ACC112 (cell line): ENCODE measurements at regions not wholly inside any gene's neighbourhood (a gene's known extent, or its start where the extent isn't known, plus 50 kb on each side); places are given as distances from the start of the nearest gene placed in this dataset.

ENCODE experiments used
- H2AFZ ChIP-seq: fragments of 200-600 bp; sonication (generic); one replicate; pipeline ENCODE4 v1.6.0; 2017; ENCODE audit warnings: antibody characterized with exemption, low read length; ENCODE audit not compliant: unreplicated experiment
- H3K27ac ChIP-seq: fragments of 200-600 bp; sonication (generic); 2 replicates; pipeline ENCODE4 v1.5.1; 2014; ENCODE audit warnings: low read depth, mild to moderate bottlenecking, antibody characterized with exemption, low read length, moderate library complexity
- H3K27me3 ChIP-seq: fragments of 200-600 bp; sonication (generic); 2 replicates; pipeline ENCODE4 v1.6.1; 2014; ENCODE audit warnings: mild to moderate bottlenecking, antibody characterized with exemption, low read length, moderate library complexity, mixed read lengths; ENCODE audit not compliant: insufficient read depth
- H3K36me3 ChIP-seq: fragments of 200-600 bp; sonication (generic); 2 replicates; pipeline ENCODE4 v1.6.1; 2016; ENCODE audit warnings: mild to moderate bottlenecking, antibody characterized with exemption, low read length, moderate library complexity, mixed read lengths; ENCODE audit not compliant: insufficient read depth
- H3K4me1 ChIP-seq: fragments of 200-600 bp; sonication (generic); one replicate; pipeline ENCODE4 v1.6.1; 2016; ENCODE audit warnings: low read length, mixed read lengths; ENCODE audit not compliant: insufficient read depth, unreplicated experiment, control insufficient read depth
- H3K4me3 ChIP-seq: fragments of 200-600 bp; sonication (generic); 2 replicates; pipeline ENCODE4 v1.5.1; 2014; ENCODE audit warnings: mild to moderate bottlenecking, low read depth, low read length
- H3K79me2 ChIP-seq: fragments of 200-600 bp; sonication (generic); one replicate; pipeline ENCODE4 v1.6.0; 2016; ENCODE audit warnings: low read length; ENCODE audit not compliant: control insufficient read depth, unreplicated experiment, insufficient read depth

DNA sequence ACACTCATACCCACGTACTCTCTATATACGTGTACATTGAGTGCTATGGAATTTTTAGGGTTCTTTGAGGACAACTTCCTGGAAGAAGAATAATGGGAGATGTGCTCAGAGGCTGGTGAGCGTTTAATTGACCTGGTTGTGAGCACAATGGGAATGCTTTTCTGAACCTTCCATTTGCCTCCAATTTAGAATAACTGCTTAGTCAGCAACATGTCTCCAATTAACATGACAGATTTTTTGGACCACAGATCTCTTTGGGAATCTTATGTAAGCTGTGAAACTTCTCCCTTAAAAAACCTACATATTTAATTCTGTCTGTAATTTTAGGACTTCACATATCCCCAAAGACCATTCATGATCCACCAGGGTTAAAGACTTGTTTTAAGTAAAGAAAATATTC lies 166.7 kb upstream of the TNP1 start:
- H3K79me2 ChIP-seq = no peaks in the 10 kb centered on the region
- H3K4me1 ChIP-seq = no peaks in the 10 kb centered on the region
- H3K4me3 ChIP-seq = no peak overlapping the region
- H3K27ac ChIP-seq = no peak overlapping the region
- H2AFZ ChIP-seq = no peak overlapping the region
- no peaks in the 10 kb centered on the region for H3K36me3 ChIP-seq
- H3K27me3 ChIP-seq = peaks cover 51% of the 10 kb centered on the region

DNA sequence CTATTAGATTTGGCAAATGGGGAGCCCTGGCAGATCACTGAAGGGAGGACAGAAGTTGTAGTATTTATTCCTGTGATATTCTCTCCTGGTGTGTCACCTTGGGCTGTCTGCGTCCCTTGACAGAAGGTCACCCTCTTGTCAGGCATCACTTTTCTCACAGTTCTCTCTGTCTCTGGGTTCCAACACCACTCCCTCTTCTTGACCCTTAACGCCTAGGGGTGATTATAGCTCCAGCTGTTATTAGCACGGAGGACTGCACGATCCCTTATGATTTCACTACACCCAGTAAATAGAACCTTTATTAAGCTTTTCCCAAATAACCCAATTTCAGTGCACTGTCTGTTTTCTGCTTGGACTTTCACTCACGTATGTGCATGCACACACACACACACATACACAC lies 166.3 kb upstream of the TNP1 start:
- Histone ChIP-seq H3K4me1 (no peaks in the 10 kb centered on the region), H3K4me3 (no peak overlapping the region), H3K27ac (no peak overlapping the region), H3K27me3 (peaks cover 47% of the 10 kb centered on the region), H3K79me2 (no peaks in the 10 kb centered on the region), H2AFZ (no peak overlapping the region), H3K36me3 (no peaks in the 10 kb centered on the region)

DNA sequence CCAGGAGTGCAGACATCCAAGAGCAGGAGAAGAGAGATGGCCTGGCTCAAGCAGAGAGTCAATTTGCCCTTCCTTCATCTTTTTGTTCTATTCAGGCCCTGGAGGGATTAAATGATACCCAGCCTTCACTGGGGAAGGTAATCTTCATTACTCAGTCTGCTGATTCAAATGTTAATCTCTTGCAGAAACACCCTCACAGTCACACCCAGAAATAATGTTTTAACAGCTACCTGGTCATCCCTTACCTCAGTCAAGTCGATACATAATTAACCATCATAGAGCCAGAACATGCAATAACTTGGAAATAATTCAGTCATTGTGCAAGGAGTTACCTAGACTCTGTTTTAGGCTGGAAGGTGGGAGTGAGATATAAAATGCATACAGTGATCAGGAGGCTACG lies 163.7 kb upstream of the TNP1 start:
- H3K36me3 ChIP-seq = no peaks in the 10 kb centered on the region
- no peaks in the 10 kb centered on the region for H3K79me2 ChIP-seq
- H3K4me1 ChIP-seq = no peaks in the 10 kb centered on the region
- no peak overlapping the region for H2AFZ ChIP-seq
- H3K4me3 ChIP-seq = no peak overlapping the region
- peaks cover 33% of the 10 kb centered on the region for H3K27me3 ChIP-seq
- no peak overlapping the region for H3K27ac ChIP-seq

DNA sequence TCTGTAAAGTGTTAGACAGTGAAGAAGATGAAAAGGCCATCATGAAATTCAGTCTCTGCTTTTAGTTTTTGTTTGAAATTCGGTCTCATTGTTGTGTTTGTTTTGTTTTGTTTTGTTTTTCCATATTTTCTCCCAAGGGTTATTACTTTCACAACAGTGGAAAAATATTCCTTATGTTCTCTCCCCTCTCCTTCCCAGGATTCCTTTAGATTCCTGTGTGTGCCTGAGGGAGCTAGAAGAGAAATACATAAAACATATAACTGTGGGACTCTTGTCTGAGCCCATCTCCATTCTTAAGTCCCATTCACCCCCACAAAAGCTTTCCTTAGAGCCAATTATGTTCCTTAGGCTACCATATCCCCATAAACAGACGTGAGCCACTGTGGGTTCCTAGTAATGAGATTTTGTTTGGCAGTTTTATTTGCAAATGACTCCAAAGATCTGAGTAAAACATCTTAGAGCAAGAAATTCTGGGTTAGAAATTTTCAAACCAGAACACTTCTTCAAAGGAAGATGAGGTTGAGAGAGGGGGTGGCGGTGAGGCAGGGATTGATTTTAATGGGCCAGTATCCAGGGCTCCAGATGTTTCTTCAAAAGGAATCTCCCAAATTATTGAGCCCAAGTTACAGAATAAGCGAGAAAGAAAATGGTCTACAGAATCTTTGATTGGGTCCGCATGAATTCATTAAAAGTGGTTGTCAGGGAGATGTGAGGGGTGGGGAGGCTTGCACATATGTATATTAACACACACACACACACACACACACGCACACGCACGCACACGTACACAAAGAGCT lies 157.8 kb upstream of the TNP1 start:
- no peaks in the 10 kb centered on the region for H3K36me3 ChIP-seq
- H2AFZ ChIP-seq = no peak overlapping the region
- H3K27ac ChIP-seq = no peak overlapping the region
- H3K4me3 ChIP-seq = no peak overlapping the region
- no peaks in the 10 kb centered on the region for H3K79me2 ChIP-seq
- H3K27me3 ChIP-seq = peaks cover 51% of the 10 kb centered on the region
- H3K4me1 ChIP-seq = no peaks in the 10 kb centered on the region

DNA sequence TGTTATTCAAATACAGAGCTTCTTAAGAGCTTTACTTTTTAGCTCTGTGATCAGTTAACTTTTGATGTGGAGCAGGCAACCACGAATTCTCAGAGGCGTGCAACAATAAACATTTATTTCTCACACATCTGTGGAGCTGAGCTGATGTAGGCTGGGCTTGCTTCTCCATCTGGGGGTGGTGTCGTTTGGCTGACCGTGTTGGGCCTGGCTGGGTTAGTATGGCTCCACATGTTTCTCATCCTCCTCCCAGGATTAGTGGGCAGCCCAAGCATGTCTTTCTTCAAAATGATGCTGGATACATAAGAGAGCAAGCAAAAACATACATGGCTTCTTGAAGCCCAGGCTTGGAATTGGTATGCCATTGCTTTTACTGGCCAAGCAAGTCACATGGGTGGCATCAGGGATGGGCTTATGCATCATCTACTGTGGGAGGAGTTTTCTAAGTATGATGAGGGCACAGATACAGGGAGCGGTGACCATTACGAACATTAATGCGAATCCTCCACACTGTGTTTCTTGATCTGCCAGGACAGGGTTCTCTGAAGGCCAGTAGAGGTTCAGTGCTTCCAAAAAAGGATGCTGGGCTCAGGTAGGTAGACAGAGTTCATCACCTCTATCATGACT lies 157.0 kb upstream of the TNP1 start:
- Histone ChIP-seq H3K4me3 (no peak overlapping the region), H3K36me3 (no peaks in the 10 kb centered on the region), H3K4me1 (no peaks in the 10 kb centered on the region), H3K79me2 (no peaks in the 10 kb centered on the region), H2AFZ (no peak overlapping the region), H3K27me3 (peaks cover 56% of the 10 kb centered on the region), H3K27ac (no peak overlapping the region)

DNA sequence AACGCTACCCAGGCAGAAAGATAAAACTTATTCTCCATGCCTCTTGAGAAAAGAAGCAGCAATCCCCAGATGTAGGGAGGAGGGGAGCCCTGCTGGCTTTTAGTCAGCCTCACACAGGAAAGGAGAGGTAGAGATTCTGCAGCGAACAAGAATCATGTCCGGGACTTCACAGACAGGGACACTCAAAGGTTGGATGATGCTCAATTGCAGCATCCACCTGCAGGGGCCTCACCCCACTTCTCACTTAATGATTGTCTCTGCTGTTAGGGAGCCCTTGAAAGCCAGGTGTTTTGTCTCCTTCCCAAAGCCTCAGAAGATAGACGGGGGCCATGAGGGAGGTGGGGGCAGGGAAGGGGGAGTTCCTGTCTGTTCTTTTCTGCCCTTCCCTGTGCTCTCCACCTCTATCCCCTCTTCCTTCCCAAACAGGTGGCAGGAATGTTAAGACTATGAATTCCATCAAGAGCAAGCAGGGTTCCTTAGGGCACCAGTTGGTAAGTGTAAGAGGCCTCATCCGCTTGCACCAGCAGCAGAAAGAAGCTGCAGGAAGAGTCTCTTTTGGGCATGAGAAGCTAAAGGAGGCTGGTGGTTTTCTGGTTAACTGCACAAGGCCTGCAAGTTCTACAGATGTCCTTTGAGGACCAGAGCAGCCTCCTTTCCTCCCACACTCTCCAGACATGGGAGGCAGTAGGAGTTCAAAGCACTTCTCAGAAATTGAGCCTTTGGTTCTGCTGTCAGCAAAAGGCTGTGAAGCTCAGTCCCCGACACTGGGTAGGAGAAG lies 154.7 kb upstream of the TNP1 start:
- Histone ChIP-seq H3K4me1 (no peaks in the 10 kb centered on the region), H3K27me3 (peaks cover 71% of the 10 kb centered on the region), H3K36me3 (no peaks in the 10 kb centered on the region), H3K79me2 (no peaks in the 10 kb centered on the region), H3K27ac (no peak overlapping the region), H2AFZ (no peak overlapping the region), H3K4me3 (no peak overlapping the region)

DNA sequence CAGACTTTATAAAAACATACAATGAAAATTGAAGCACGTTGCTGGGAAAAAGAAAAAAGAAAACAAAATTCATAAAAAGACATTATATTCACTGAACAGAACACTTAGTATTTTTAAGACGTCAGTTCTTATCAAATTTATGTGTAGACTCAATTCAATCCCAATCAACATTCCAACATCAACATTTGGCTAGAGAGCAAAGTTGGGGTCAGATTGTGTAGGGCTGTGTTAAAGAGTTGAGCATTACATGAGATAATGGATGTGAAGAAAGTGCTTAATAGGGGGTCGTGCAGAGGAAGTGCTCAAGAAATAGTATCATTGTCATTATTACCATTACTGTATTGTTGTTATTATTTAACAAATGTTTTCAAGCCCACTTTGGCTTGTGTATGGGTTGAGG lies 154.1 kb upstream of the TNP1 start:
- H2AFZ ChIP-seq = no peak overlapping the region
- no peaks in the 10 kb centered on the region for H3K79me2 ChIP-seq
- H3K4me3 ChIP-seq = no peak overlapping the region
- H3K4me1 ChIP-seq = no peaks in the 10 kb centered on the region
- no peak overlapping the region for H3K27ac ChIP-seq
- H3K36me3 ChIP-seq = no peaks in the 10 kb centered on the region
- peaks cover 66% of the 10 kb centered on the region for H3K27me3 ChIP-seq

DNA sequence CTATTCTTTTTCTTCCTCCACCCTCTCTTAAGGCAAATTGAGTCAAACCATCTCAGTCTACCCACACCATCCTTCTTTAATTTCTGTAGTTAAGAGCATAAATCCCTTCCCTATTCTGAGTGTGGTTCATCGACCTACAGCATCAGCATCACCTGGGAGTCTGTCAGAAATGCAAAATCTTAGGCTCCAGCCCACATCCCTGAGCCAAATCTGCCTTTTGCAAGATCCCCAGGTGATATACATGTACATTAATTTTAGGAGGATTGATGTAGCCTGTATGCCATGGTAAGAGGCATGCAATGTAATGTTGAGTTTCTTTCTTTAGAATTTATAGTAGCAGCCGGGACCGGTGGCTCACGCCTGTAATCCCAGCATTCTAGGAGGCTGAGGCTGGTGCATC lies 151.7 kb upstream of the TNP1 start:
- H3K4me3 ChIP-seq = no peak overlapping the region
- peaks cover 50% of the 10 kb centered on the region for H3K27me3 ChIP-seq
- H3K79me2 ChIP-seq = no peaks in the 10 kb centered on the region
- H3K4me1 ChIP-seq = no peaks in the 10 kb centered on the region
- no peak overlapping the region for H2AFZ ChIP-seq
- H3K27ac ChIP-seq = no peak overlapping the region
- H3K36me3 ChIP-seq = no peaks in the 10 kb centered on the region

DNA sequence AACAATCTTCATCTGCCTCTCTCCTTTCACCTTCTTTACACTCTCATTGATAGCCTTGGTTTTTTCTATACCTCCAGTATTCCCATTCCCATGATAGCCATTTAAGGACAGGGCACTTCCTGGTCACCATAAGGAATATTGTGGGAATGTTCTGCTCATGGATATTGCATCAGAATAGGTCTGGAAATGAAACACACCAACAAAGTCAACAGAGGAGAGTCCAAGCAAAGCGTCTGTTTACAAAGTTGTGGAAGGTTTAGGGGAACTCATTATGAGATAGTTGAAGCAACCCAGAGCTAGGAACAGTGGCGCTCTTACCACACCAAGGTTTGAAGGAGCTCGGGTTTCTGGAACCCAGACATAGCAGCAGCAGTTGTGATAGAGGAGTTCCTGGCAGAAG lies 150.3 kb upstream of the TNP1 start:
- no peak overlapping the region for H3K4me3 ChIP-seq
- H3K79me2 ChIP-seq = no peaks in the 10 kb centered on the region
- H3K27me3 ChIP-seq = peaks cover 51% of the 10 kb centered on the region
- H3K27ac ChIP-seq = no peak overlapping the region
- no peak overlapping the region for H2AFZ ChIP-seq
- no peaks in the 10 kb centered on the region for H3K4me1 ChIP-seq
- H3K36me3 ChIP-seq = no peaks in the 10 kb centered on the region

DNA sequence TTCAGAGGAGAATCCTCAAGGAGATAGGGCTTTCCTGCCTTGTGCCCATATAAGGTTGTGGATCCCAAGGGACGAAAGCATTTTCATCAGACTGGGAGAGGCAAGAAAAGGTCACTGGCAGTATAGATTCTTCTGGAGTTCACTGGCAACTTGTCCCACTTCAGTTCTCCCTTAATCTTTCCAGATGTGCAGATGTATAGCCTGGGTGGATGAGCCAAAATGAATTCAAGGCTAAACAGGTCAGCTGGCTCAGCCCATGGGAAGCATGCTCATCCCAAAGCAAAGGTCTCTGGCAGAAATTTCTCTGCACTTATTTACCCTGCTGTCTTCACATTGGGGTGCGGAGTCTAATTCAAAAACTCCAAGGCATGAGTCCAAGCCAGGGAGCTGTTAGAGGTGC lies 148.9 kb upstream of the TNP1 start:
- Histone ChIP-seq H3K4me1 (no peaks in the 10 kb centered on the region), H3K36me3 (no peaks in the 10 kb centered on the region), H3K27ac (no peak overlapping the region), H3K4me3 (no peak overlapping the region), H3K79me2 (no peaks in the 10 kb centered on the region), H2AFZ (no peak overlapping the region), H3K27me3 (peaks cover 44% of the 10 kb centered on the region)
